ENCODE measurements at regions not wholly inside any gene's neighbourhood (a gene's known extent, or its start where the extent isn't known, plus 50 kb on each side); places are given as distances from the start of the nearest gene placed in this dataset.

GRCh38 chr13:50153401-50153800 is 138.2 kb downstream of the KCNRG start:
- ATAC-seq: no peak
- Mint-ChIP-seq H3K9me3 (no peaks in the 10 kb centered on the region), H3K4me1 (peaks cover 14% of the 10 kb centered on the region in 2 donors), H3K36me3 (no peaks in the 10 kb centered on the region), H3K27ac (no peak overlapping the region), H3K27me3 (ENCODE audit: low read depth in 2 of 2) (peaks cover 4 to 16% of the 10 kb centered on the region in 2 donors), H3K4me3 (no peak overlapping the region)
- H3K9me3 ChIP-seq (ENCODE audit: control insufficient read depth, insufficient read depth, low read length): no peaks in the 10 kb centered on the region
- no peaks in the 10 kb centered on the region for H3K36me3 ChIP-seq (ENCODE audit: control insufficient read depth, insufficient read depth, low read length)
- no peak overlapping the region for H3K4me3 ChIP-seq (ENCODE audit: low read length)
- no peak for DNase-seq
- 100% methylated on average over 2 of the region's 2 CpGs for WGBS (ENCODE audit: insufficient coverage)
- intact Hi-C loops (cut with micrococcal nuclease): no loop called here
- no peak overlapping the region for H3K27ac ChIP-seq (ENCODE audit: low read length)
- H3K27me3 ChIP-seq (ENCODE audit: control insufficient read depth, insufficient read depth, low read length): no peaks in the 10 kb centered on the region
- H3K4me1 ChIP-seq (ENCODE audit: control insufficient read depth, insufficient read depth, low read length): no peaks in the 10 kb centered on the region
- TF ChIP-seq, protein P1, sequence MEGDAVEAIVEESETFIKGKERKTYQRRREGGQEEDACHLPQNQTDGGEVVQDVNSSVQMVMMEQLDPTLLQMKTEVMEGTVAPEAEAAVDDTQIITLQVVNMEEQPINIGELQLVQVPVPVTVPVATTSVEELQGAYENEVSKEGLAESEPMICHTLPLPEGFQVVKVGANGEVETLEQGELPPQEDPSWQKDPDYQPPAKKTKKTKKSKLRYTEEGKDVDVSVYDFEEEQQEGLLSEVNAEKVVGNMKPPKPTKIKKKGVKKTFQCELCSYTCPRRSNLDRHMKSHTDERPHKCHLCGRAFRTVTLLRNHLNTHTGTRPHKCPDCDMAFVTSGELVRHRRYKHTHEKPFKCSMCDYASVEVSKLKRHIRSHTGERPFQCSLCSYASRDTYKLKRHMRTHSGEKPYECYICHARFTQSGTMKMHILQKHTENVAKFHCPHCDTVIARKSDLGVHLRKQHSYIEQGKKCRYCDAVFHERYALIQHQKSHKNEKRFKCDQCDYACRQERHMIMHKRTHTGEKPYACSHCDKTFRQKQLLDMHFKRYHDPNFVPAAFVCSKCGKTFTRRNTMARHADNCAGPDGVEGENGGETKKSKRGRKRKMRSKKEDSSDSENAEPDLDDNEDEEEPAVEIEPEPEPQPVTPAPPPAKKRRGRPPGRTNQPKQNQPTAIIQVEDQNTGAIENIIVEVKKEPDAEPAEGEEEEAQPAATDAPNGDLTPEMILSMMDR (IDR thresholded peaks at IDR 0.05): no peak

DNA sequence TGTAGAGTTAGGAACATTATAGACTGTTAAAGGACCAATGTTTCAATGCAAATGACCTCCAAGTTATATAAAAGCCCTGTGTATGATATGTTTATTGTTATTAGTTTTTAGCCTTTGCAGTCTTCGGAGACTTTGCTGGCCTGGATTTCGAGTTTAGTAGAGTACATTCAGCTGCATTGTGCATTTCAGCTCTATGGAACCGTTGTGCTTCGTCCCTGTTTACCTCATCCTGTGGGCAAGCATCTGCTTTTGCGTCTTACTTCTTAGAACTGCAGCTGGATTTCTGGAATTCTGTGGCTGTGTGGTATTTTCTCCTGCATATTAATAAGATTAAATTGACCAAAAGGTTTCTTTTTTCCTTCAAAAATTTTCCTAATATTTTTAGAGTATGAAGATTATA is 138.6 kb downstream of the KCNRG start:
- H3K4me3 ChIP-seq (ENCODE audit: low read length): no peak overlapping the region
- DNase-seq (no peak), ATAC-seq (no peak)
- no peak overlapping the region for H3K27ac Mint-ChIP-seq
- H3K36me3 ChIP-seq (ENCODE audit: control insufficient read depth, insufficient read depth, low read length): no peaks in the 10 kb centered on the region
- H3K4me1 Mint-ChIP-seq: peaks cover 14% of the 10 kb centered on the region in 2 donors
- H3K9me3 ChIP-seq (ENCODE audit: control insufficient read depth, insufficient read depth, low read length): no peaks in the 10 kb centered on the region
- TF ChIP-seq, protein P1 (IDR thresholded peaks at IDR 0.05): no peak
- no peaks in the 10 kb centered on the region for H3K36me3 Mint-ChIP-seq
- H3K9me3 Mint-ChIP-seq: no peaks in the 10 kb centered on the region
- no peaks in the 10 kb centered on the region for H3K27me3 ChIP-seq (ENCODE audit: control insufficient read depth, insufficient read depth, low read length)
- 94% methylated on average over 4 of the region's 5 CpGs for WGBS (ENCODE audit: insufficient coverage)
- intact Hi-C loops (cut with micrococcal nuclease): no loop called here
- H3K27ac ChIP-seq (ENCODE audit: low read length): no peak overlapping the region
- H3K27me3 Mint-ChIP-seq (ENCODE audit: low read depth in 2 of 2): peaks cover 4 to 16% of the 10 kb centered on the region in 2 donors
- no peaks in the 10 kb centered on the region for H3K4me1 ChIP-seq (ENCODE audit: control insufficient read depth, insufficient read depth, low read length)
- no peak overlapping the region for H3K4me3 Mint-ChIP-seq

DNA sequence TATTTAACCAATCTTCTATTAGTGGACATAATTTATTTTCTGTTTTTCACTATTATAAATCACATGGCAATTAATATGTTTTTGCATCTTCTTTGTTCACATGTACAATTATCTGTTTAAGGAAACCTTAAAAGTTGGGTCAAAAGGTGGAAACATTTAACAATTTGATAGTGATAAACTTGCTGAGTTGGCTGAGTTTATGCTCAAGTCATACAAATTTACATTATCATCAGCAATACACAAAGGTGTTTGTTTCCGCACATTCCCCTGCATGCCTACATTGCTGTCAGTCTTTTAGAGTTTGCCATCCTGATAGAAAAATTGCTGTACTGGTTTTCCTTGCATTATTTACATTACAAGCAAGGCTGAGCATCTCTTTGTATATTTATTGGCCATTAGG is 139.5 kb downstream of the KCNRG start:
- H3K9me3 Mint-ChIP-seq: no peaks in the 10 kb centered on the region
- TF ChIP-seq, protein P1 (IDR thresholded peaks at IDR 0.05): no peak
- Histone ChIP-seq H3K9me3 (ENCODE audit: control insufficient read depth, insufficient read depth, low read length) (no peaks in the 10 kb centered on the region), H3K27ac (ENCODE audit: low read length) (no peak overlapping the region), H3K4me3 (ENCODE audit: low read length) (no peak overlapping the region), H3K36me3 (ENCODE audit: control insufficient read depth, insufficient read depth, low read length) (no peaks in the 10 kb centered on the region), H3K4me1 (ENCODE audit: control insufficient read depth, insufficient read depth, low read length) (no peaks in the 10 kb centered on the region), H3K27me3 (ENCODE audit: control insufficient read depth, insufficient read depth, low read length) (no peaks in the 10 kb centered on the region)
- H3K27ac Mint-ChIP-seq: no peak overlapping the region
- H3K36me3 Mint-ChIP-seq: no peaks in the 10 kb centered on the region
- H3K4me1 Mint-ChIP-seq: peaks cover 14% of the 10 kb centered on the region in 2 donors
- no peak overlapping the region for H3K4me3 Mint-ChIP-seq
- H3K27me3 Mint-ChIP-seq (ENCODE audit: low read depth in 2 of 2): peaks cover 4 to 14% of the 10 kb centered on the region in 2 donors
- ATAC-seq: no peak
- 93% methylated on average over 1 of the region's 1 CpG for WGBS (ENCODE audit: insufficient coverage)
- intact Hi-C loops (cut with micrococcal nuclease): no loop called here
- no peak for DNase-seq

GRCh38 chr13:50156140-50156539 is 140.9 kb downstream of the KCNRG start:
- peaks cover 14% of the 10 kb centered on the region in 2 donors for H3K4me1 Mint-ChIP-seq
- H3K4me3 Mint-ChIP-seq: no peak overlapping the region
- H3K27me3 Mint-ChIP-seq (ENCODE audit: low read depth in 2 of 2): peaks cover 6 to 7% of the 10 kb centered on the region in 2 donors
- Histone ChIP-seq H3K27me3 (ENCODE audit: control insufficient read depth, insufficient read depth, low read length) (no peaks in the 10 kb centered on the region), H3K9me3 (ENCODE audit: control insufficient read depth, insufficient read depth, low read length) (no peaks in the 10 kb centered on the region), H3K4me3 (ENCODE audit: low read length) (no peak overlapping the region), H3K27ac (ENCODE audit: low read length) (no peak overlapping the region), H3K36me3 (ENCODE audit: control insufficient read depth, insufficient read depth, low read length) (no peaks in the 10 kb centered on the region), H3K4me1 (ENCODE audit: control insufficient read depth, insufficient read depth, low read length) (no peaks in the 10 kb centered on the region)
- H3K27ac Mint-ChIP-seq: no peak overlapping the region
- ATAC-seq (no peak), DNase-seq (no peak)
- intact Hi-C loops (cut with micrococcal nuclease): no loop called here
- no CpG with 5 or more reads among the region's 1 CpG for WGBS (ENCODE audit: insufficient coverage)
- no peaks in the 10 kb centered on the region for H3K9me3 Mint-ChIP-seq
- TF ChIP-seq, protein P1 (IDR thresholded peaks at IDR 0.05): no peak
- no peaks in the 10 kb centered on the region for H3K36me3 Mint-ChIP-seq
